Neural crest cell (in vitro differentiated cells): ENCODE measurements at regions not wholly inside any gene's neighbourhood (a gene's known extent, or its start where the extent isn't known, plus 50 kb on each side); places are given as distances from the start of the nearest gene placed in this dataset.
"Not testable (repeated sequence)": the region's sequence is repeated elsewhere in the genome, so short reads cannot be mapped to it uniquely, and the experiment has no call there.

Experiments
- DNase-seq: peaks from one replicate; pipeline ENCODE4 v3.0.0; 2021; ENCODE audit warnings: low read depth, mixed read lengths, low spot score
- H3K27ac Mint-ChIP-seq: one replicate; pipeline ENCODE4 v1.8.0; 2021; ENCODE audit warnings: mild to moderate bottlenecking, mixed read lengths; ENCODE audit not compliant: unreplicated experiment
- H3K27me3 Mint-ChIP-seq: 2 replicates; pipeline ENCODE4 v1.8.0; 2021; ENCODE audit warnings: low read depth, mild to moderate bottlenecking, mixed read lengths
- H3K36me3 Mint-ChIP-seq: 2 replicates; pipeline ENCODE4 v1.8.0; 2021; ENCODE audit warnings: low read depth, mild to moderate bottlenecking, mixed read lengths
- H3K4me1 Mint-ChIP-seq: 2 replicates; pipeline ENCODE4 v1.8.0; 2021; ENCODE audit warnings: mixed read lengths
- H3K4me3 Mint-ChIP-seq: one replicate; pipeline ENCODE4 v1.8.0; 2021; ENCODE audit warnings: mild to moderate bottlenecking, mixed read lengths
- H3K9me3 Mint-ChIP-seq: 2 replicates; pipeline ENCODE4 v1.8.0; 2021; ENCODE audit warnings: mixed read lengths
- TF ChIP-seq, protein P1 (sequence below): fragments of 200-600 bp; sonication (generic); conservative IDR thresholded peaks from 2 replicates; pipeline ENCODE4 v1.5.0; 2021; ENCODE audit warnings: antibody characterized with exemption, mild to moderate bottlenecking

DNA sequence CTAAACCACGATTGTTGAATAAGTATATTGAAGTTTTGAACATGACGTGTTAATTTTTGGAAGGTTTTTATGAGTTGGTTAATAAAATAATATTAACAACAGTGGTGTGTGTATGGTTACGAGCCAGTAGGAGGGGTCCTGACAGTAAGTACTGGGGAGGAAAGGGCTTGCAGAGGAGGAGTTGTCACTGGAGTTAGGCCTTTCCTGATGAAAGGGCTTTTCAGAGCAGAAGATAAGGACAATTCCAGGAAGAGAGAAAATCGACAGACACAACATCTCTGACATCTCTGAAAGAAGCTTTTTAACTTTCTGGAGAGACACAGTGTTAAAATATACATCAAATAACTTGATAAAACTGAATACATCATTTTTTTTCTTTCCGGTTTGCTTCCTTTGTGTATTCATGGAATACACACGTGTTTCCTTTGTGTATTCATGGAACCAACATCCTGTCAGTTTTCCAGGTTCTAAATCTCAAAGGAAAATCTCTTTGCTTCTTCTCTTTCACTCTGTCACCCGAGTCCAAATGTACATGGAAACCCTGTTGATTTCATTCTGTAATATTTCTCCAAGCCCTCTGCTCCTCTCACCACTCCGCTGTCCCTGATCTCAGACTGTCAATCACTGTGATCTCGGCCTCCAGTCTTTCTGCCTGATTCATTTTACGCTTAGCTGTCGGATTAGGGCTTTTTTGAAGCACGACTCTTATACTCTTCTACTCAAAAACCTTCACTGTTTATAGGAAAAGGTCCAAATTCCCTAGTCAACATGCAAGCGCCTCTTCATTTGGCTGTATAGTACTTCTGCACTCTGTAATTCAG, 374.4 kb downstream of the DLEU7 start:
- TF ChIP-seq, protein P1, sequence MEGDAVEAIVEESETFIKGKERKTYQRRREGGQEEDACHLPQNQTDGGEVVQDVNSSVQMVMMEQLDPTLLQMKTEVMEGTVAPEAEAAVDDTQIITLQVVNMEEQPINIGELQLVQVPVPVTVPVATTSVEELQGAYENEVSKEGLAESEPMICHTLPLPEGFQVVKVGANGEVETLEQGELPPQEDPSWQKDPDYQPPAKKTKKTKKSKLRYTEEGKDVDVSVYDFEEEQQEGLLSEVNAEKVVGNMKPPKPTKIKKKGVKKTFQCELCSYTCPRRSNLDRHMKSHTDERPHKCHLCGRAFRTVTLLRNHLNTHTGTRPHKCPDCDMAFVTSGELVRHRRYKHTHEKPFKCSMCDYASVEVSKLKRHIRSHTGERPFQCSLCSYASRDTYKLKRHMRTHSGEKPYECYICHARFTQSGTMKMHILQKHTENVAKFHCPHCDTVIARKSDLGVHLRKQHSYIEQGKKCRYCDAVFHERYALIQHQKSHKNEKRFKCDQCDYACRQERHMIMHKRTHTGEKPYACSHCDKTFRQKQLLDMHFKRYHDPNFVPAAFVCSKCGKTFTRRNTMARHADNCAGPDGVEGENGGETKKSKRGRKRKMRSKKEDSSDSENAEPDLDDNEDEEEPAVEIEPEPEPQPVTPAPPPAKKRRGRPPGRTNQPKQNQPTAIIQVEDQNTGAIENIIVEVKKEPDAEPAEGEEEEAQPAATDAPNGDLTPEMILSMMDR = no peak
- Mint-ChIP-seq H3K4me1 (peaks cover 24% of the 10 kb centered on the region), H3K36me3 (no peaks in the 10 kb centered on the region), H3K4me3 (peak overlapping the region; percentile 3), H3K9me3 (no peaks in the 10 kb centered on the region), H3K27ac (peak overlapping the region; percentile 97), H3K27me3 (no peaks in the 10 kb centered on the region)
- DNase-seq = no peak

DNA sequence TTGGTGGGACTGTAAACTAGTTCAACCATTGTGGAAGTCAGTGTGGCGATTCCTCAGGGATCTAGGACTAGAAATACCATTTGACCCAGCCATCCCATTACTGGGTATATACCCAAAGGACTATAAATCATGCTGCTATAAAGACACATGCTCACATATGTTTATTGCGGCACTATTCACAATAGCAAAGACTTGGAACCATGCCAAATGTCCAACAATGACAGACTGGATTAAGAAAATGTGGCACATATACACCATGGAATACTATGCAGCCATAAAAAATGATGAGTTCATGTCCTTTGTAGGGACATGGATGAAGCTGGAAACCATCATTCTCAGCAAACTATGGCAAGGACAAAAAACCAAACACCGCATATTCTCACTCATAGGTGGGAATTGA, 370.4 kb downstream of the DLEU7 start:
- H3K4me1 Mint-ChIP-seq = peaks cover 31% of the 10 kb centered on the region
- not testable (repeated sequence) for H3K27ac Mint-ChIP-seq, H3K27me3 Mint-ChIP-seq, H3K36me3 Mint-ChIP-seq, DNase-seq, H3K4me3 Mint-ChIP-seq, H3K9me3 Mint-ChIP-seq

DNA sequence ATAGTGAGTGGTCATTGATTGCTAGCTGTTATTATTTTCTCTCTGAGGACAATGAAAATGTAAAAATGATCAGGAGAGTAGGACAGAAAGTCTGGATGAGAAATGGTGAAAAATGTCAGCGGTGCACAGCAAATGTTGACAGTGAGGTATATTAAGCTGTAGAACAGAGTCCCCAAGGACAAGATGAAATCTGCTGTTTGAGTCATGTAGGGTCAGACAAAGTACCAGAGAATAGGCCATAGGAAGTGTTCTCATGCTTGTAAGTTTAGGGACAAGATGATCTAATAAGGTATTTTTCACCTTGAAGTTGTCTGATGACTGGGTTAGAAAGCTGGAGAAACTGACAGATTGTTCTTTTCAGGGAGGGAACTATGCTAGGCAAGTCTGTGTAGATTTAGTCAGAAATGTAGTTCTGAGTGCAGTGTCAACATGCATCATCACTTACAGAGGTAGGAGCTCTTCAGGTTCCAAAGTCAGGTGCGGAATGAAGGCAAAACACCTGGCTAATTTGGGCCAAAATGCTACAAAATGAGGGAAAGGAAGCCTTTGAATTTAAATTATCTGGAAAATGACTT, 369.3 kb downstream of the DLEU7 start:
- TF ChIP-seq, protein P1 = no peak
- Mint-ChIP-seq H3K4me1 (peaks cover 24% of the 10 kb centered on the region), H3K36me3 (no peaks in the 10 kb centered on the region), H3K27me3 (no peaks in the 10 kb centered on the region), H3K27ac (no peak overlapping the region), H3K4me3 (no peak overlapping the region), H3K9me3 (no peaks in the 10 kb centered on the region)
- DNase-seq = no peak

DNA sequence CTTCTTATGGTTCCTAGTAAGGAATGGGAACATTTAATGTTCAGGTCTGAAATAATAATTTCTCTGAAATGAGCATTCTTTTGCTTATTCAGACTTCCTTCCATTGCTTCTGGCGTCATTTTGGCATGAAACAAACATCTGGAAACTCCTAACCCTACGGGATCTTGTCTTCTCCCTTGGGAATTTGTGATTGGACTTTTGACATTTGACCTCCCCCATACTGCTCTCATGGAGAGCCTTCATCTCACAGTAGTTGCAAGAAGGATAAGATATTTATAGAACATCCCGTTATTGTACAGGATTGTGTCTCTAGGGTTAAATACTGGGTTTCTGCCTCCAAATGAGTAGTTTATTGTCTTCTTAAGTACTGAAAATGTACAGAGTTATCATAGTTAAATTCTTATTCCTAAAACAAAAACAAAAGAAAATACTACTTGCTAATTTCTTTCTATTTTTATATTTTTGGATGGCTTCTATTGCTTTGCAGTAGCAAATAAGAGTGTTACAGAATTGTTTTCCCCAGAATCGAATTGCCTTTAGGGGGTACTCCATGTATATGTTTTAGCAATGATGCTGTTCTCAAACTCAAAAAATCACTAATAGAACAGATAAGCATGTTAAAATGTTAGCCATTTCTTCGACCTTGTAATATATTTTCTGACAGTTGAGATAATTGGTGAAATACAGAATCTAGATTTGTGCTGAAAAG, 366.8 kb downstream of the DLEU7 start:
- Mint-ChIP-seq H3K9me3 (peaks cover 2% of the 10 kb centered on the region), H3K27me3 (no peaks in the 10 kb centered on the region), H3K36me3 (no peaks in the 10 kb centered on the region), H3K4me1 (peaks cover 22% of the 10 kb centered on the region), H3K27ac (peak overlapping the region; percentile 23), H3K4me3 (no peak overlapping the region)
- no peak for DNase-seq
- TF ChIP-seq, protein P1 = no peak

DNA sequence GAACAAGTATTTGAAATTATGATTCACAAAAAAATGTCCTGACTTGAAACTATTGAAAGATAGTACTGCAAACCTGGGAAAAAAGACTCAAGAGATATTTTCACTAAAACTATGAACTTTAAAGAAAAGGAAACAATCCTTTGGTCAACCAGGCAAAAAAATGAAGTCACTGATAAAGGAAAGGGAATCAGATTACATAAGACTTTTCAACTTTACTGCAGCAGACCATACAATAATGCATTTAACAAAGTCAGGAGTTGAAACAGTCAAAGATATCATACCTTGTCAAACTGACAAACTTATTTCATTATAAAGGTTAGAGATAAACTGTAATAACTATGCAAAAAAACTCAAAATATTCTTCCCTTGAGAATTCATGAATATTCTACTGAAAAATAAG, 361.6 kb downstream of the DLEU7 start:
- Mint-ChIP-seq H3K27ac (no peak overlapping the region), H3K27me3 (no peaks in the 10 kb centered on the region), H3K36me3 (no peaks in the 10 kb centered on the region), H3K9me3 (peaks cover 2% of the 10 kb centered on the region), H3K4me1 (peaks cover 44% of the 10 kb centered on the region), H3K4me3 (no peak overlapping the region)
- DNase-seq = no peak
- TF ChIP-seq, protein P1 = no peak

DNA sequence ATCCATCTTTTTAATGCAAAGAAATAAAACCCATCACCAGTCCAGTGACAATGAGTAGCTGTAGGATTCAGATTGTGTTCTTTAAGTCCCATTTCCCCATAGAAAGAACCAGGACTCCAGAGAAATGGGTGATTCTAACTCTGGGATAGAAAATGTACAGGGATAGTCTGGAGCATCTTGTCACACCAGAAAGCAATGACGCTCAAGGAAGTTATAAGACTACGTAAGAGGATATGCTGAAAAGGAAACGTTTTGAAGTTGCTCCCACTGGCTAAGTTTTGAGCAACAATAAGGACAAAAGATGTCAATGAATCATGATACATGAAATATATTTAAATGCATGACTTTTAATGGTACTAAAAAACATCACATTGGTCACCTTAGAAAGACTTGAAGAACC, 360.1 kb downstream of the DLEU7 start:
- Mint-ChIP-seq H3K27ac (no peak overlapping the region), H3K27me3 (no peaks in the 10 kb centered on the region), H3K4me1 (peaks cover 36% of the 10 kb centered on the region), H3K9me3 (peaks cover 6% of the 10 kb centered on the region), H3K4me3 (no peak overlapping the region), H3K36me3 (no peaks in the 10 kb centered on the region)
- DNase-seq = no peak
- TF ChIP-seq, protein P1 = no peak
